HG03135 (cell line): ENCODE measurements at regions not wholly inside any gene's neighbourhood (a gene's known extent, or its start where the extent isn't known, plus 50 kb on each side); places are given as distances from the start of the nearest gene placed in this dataset.
"Not testable (repeated sequence)": the region's sequence is repeated elsewhere in the genome, so short reads cannot be mapped to it uniquely, and the experiment has no call there.

ENCODE experiments used
- ATAC-seq: cut with Tn5 transposase; IDR thresholded peaks from one replicate; pipeline ENCODE4 v1.9.1; 2021; ENCODE audit warnings: mild to moderate bottlenecking, moderate library complexity; ENCODE audit not compliant: unreplicated experiment

- ATAC-seq, result no peak
Observed at GRCh38 chr5:98333921-98334320, 439.5 kb upstream of the RGMB start.

GRCh38 chr5:98334946-98335345 lies 438.5 kb upstream of the RGMB start:
- ATAC-seq, result no peak

- ATAC-seq, result no peak
Observed at GRCh38 chr5:98339141-98339848, 434.2 kb upstream of the RGMB start.

DNA sequence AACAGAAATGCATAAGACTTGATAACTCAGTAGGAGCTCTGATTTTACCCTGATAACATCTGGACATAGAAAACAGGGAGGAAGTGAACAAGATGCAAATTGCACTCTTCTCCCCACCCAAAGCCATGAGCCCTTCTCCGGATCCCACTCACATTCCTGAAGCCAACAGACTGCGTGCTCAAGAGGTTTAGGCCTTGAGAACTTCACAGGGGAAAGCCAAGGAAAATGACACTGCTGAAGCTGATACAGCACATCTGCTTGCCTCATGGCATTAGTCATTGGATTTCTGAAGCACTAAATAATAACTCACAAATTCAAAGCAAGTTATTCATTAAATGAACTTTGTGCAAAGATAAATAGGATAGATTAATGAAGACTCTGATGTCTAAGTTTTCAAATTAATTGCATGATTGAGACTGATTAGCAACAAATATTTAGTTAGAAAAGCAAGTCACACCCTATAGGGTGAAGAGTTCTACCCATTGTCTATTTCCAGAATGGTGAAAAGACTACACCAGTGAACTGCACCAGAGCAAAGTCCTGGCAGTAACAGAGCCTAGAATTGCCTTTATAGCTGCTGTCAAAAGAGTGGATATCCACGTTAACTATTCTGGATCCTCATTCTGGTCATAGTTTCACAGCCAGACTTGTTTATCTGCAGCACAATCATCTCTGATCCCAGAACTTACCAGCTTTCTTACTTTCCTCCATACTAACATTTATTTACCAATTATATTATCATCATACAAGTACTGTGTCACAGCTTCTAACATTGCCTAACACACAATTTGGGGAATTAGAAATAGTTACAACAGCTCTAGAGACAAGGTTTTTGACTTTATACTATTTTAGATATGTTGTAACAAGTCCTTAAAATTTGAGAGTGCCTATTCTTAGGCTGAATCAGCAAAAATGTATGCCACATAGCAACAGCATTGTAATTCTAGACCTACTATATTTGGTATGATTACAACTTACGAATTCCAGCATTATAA lies 432.1 kb upstream of the RGMB start:
- no peak for ATAC-seq

DNA sequence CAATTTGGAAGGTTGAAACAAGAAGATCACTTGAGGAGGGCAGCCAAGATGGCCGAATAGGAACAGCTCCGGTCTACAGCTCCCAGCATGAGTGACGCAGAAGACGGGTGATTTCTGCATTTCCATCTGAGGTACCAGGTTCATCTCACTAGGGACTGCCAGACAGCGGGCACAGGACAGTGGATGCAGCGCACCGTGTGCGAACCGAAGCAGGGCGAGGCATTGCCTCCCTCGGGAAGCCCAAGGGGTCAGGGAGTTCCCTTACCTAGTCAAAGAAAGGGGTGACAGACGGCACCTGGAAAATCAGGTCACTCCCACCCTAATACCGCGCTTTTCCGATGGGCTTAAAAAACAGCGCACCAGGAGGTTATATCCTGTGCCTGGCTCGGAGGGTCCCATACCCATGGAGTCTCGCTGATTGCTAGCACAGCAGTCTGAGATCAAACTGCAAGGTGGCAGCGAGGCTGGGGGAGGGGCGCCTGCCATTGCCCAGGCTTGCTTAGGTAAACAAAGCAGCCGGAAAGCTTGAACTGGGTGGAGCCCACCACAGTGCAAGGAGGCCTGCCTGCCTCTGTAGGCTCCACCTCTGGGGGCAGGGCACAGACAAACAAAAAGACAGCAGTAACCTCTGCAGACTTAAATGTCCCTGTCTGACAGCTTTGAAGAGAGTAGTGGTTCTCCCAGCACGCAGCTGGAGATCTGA lies 430.4 kb upstream of the RGMB start:
- not testable (repeated sequence) for ATAC-seq

DNA sequence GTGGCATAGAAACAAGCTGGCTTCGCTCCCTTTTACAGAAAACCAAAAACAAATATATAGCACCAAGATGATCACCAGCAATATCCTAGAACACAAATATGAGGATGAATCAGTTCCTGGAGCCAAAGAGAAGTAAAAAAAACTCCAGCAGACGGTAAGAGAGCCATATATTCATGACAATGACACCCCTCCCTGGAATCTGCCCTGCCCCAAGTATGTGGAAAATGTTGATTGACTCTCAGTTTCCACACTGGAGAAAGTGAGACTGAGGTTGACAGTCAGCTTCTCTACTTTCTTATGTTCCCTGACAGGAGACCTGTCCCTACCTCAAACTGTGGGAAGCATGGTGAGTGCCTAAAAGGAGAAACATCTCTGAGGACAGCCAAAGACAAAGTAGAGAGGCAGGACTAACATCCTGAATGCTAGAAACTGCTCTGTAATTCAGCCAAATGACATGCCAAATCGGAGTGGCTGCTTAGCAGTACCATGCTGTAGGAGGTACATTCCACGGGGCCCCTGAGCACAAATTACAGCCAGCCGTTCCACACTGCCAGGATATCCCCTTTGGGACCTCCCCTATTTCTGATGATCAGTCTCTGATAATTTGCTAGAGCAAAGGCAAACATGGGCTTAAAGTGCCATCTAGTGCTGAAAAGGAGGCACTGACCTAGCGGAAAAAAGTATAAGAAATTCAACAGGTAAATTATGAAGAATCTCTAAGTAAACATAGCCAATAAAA lies 424.0 kb upstream of the RGMB start:
- no peak for ATAC-seq

DNA sequence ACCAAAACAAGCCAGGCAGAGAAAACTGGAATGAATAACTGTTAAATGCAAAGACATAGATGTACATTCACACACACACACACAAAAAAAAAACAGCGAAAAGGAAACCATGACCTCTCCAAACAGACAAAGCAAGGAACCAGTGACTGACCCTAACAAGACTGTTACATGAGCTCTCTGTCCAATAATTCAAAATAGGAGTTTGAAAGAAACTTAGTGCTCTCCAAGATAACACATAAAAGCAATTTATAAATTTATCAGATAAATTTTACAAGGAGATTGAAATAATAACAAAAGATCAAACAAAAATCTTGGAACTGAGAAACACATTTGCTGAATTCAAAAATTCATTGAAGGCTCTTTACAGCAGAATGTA lies 423.5 kb upstream of the RGMB start:
- ATAC-seq, result no peak

- ATAC-seq, result no peak
Observed at GRCh38 chr5:98354922-98355321, 418.5 kb upstream of the RGMB start.

DNA sequence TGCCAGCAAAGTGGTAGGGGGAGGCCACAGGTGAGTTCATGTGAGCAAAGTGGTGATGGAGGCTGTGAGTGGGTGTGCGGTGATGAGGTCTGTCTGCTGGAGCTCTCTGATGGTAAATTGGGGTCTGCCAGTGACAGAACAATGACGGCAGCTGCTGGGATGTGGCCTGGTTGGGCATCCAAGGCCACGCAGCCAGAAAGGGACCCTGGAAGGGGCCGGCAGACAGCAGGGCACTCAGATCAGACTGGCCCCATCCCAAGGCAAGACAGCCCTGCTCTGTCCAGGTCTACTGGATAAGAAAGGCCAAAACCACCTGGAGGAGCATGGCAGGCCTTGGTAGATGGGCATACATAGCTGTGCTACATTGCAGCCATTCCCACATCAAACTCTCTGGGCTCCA lies 412.9 kb upstream of the RGMB start:
- ATAC-seq, result no peak

- ATAC-seq, result no peak
Observed at GRCh38 chr5:98363157-98363556, 410.3 kb upstream of the RGMB start.

GRCh38 chr5:98364549-98364948 lies 408.9 kb upstream of the RGMB start:
- ATAC-seq, result no peak

DNA sequence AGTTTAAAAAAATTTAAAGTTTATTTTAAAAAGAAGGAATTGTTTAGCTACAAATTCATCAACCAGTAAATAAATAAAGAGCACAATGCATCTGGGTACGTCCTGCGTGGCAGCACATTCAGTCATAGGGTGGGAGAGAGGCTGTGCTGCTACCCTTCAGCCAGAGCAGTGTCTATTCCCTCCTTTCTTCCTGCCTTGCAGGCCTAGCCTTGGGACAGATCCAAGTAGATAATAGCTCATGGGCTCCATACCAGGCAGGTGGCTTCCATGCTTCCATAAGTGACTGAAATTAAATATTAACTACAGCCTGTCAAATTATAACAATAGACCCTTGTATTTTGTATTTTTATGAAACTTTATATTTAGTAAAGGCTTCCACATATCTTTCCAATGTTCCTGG lies 408.3 kb upstream of the RGMB start:
- ATAC-seq, result no peak

DNA sequence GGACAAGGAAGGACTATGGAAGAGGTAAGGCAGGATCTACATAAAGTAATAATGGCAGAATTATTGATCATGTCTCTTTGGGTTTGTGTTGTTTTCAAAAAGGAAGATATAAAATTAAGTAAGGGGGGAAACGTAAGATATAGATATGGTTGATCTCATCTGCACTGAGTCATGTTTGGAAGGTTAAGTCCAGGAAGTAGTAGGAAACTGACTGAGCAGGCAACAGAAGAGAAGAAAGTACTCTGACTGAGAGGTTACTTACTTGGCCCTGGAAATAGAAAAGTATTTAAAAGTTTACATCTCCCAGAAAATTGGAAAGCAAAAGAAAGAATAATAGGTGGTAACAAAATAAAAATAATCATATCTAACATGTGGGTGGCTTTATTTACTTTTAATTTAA lies 405.3 kb upstream of the RGMB start:
- ATAC-seq, result no peak

GRCh38 chr5:98372351-98372750 lies 401.1 kb upstream of the RGMB start:
- no peak for ATAC-seq

DNA sequence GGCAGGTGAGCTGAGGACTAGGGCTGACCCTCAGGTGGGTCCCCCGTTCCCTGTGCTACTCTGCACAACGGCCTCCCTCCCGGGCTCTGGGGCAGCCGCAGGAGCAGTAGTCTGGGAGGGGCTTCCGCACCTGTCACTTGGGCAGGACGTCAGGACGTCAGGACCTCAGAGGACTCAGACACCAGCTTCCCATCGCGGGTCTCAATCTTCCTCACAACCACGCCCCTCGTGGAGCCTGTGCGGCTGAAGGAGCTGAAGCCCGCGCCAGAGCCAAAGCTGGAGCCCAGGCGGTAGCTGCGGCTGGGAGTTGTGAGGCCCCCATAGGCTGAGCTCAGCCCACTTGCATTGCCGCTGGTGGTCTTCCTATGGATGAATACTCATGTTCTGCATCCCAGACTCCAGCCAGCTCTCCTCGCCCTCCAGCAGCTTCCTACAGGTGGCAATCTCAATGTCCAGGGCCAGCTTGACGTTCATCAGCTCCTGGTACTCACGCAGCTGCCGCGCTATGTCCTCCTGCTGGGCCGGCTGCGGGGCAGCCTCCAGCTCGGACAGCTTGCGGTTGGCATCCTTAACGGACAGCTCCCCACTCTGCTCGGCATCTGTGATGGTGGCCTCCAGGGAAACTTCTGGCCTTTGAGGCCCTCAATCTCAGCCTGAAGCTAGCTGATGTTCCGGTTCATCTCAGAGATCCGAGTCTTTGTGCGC lies 381.4 kb upstream of the RGMB start:
- ATAC-seq, result no peak

DNA sequence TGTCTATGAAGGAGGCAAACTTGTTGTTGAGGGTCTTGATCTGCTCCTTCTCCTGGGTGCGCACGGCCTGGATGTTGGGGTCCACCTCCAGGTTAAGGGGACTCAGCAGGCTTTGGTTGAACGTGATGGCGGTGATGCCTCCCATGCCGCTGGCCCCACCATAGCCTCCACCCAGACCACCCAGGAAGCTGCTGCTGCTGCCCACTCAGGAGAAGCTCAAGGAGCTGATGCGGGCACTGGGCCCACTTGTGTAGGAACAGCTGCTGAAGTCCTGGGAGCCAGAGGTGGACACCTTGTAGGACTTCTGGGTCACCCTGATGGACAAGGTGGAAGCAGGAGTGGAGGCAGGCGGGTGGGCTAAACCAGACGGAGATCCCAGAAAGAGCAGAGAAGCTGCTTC lies 380.3 kb upstream of the RGMB start:
- not testable (repeated sequence) for ATAC-seq

- no peak for ATAC-seq
Observed at GRCh38 chr5:98397081-98397480, 376.4 kb upstream of the RGMB start.

DNA sequence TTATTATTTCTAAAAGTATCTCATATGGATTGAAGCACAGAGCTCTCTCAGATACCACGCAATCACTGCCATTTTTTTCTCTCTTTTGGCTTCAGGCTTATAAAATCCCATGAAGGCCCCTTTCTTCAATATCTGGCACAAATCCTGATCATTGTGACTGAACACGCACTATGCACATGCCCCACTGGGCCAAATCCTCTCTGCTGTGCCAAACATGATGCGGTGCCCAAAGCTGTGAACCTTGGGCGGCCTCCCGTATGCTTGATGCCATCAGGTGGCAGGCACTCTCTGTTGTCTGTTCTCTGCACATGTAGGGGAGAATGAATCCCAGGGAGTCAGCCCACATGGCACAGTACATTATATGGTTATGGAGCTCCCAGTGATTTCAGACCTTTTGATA lies 375.0 kb upstream of the RGMB start:
- no peak for ATAC-seq

- no peak for ATAC-seq
Observed at GRCh38 chr5:98401656-98402055, 371.8 kb upstream of the RGMB start.

GRCh38 chr5:98402130-98402529 lies 371.3 kb upstream of the RGMB start:
- ATAC-seq, result no peak
